ENCODE measurements at regions not wholly inside any gene's neighbourhood (a gene's known extent, or its start where the extent isn't known, plus 50 kb on each side); places are given as distances from the start of the nearest gene placed in this dataset.
"Not testable (repeated sequence)": the region's sequence is repeated elsewhere in the genome, so short reads cannot be mapped to it uniquely, and the experiment has no call there.

GRCh38 chr5:159497221-159497620 is 166.9 kb upstream of the IL12B start:
- Histone ChIP-seq H3K79me2 (no peaks in the 10 kb centered on the region), H3K9me2 (replicated peaks; ENCODE audit: insufficient read depth) (no peaks in the 10 kb centered on the region), H4K20me1 (ENCODE audit: insufficient read depth, poor library complexity, severe bottlenecking) (no peaks in the 10 kb centered on the region), H2AFZ (no peak overlapping the region), H3K27ac (no peak overlapping the region), H3K36me3 (replicated peaks; ENCODE audit: insufficient read depth, low read depth) (no peaks in the 10 kb centered on the region), H3K4me2 (no peak overlapping the region), H3K9me3 (ENCODE audit: low read depth) (no peaks in the 10 kb centered on the region), H3K4me3 (no peak overlapping the region), H3K4me1 (ENCODE audit: insufficient read depth) (no peaks in the 10 kb centered on the region), H3K27me3 (no peaks in the 10 kb centered on the region)
- TF ChIP-seq CTCF (IDR thresholded peaks at IDR 0.05; ENCODE audit: poor library complexity) (no peak), EZH2phosphoT487 (IDR thresholded peaks at IDR 0.05; ENCODE audit: low read depth, severe bottlenecking, unreplicated experiment) (no peak), EZH2 (IDR thresholded peaks at IDR 0.05; ENCODE audit: borderline replicate concordance) (no peak)
- 63% methylated on average over 2 of the region's 2 CpGs for WGBS (ENCODE audit: low lambda C conversion rate, missing lambda C conversion rate)
- DNase-seq (ENCODE audit: low spot score): no peak

GRCh38 chr5:159498630-159499029 is 168.3 kb upstream of the IL12B start:
- no peaks in the 10 kb centered on the region for H3K27me3 ChIP-seq
- no peak overlapping the region for H3K4me2 ChIP-seq
- no peaks in the 10 kb centered on the region for H3K36me3 ChIP-seq (replicated peaks; ENCODE audit: insufficient read depth, low read depth)
- no peak overlapping the region for H2AFZ ChIP-seq
- no peaks in the 10 kb centered on the region for H3K9me3 ChIP-seq (ENCODE audit: low read depth)
- H3K4me1 ChIP-seq (ENCODE audit: insufficient read depth): peaks cover under 1% of the 10 kb centered on the region
- H4K20me1 ChIP-seq (ENCODE audit: insufficient read depth, poor library complexity, severe bottlenecking): no peaks in the 10 kb centered on the region
- no peaks in the 10 kb centered on the region for H3K9me2 ChIP-seq (replicated peaks; ENCODE audit: insufficient read depth)
- no peak for TF ChIP-seq CTCF (IDR thresholded peaks at IDR 0.05; ENCODE audit: poor library complexity)
- TF ChIP-seq EZH2phosphoT487 (IDR thresholded peaks at IDR 0.05; ENCODE audit: low read depth, severe bottlenecking, unreplicated experiment): no peak
- TF ChIP-seq EZH2 (IDR thresholded peaks at IDR 0.05; ENCODE audit: borderline replicate concordance): no peak
- DNase-seq (ENCODE audit: low spot score): no peak
- H3K79me2 ChIP-seq: no peaks in the 10 kb centered on the region
- H3K4me3 ChIP-seq: no peak overlapping the region
- no peak overlapping the region for H3K27ac ChIP-seq

GRCh38 chr5:159502116-159502515 is 171.8 kb upstream of the IL12B start:
- not testable (repeated sequence) for DNase-seq (ENCODE audit: low spot score)
- H3K4me1 ChIP-seq (ENCODE audit: insufficient read depth): peaks cover 20% of the 10 kb centered on the region

GRCh38 chr5:159503236-159503635 is 172.9 kb upstream of the IL12B start:
- H3K36me3 ChIP-seq (replicated peaks; ENCODE audit: insufficient read depth, low read depth): no peaks in the 10 kb centered on the region
- H3K79me2 ChIP-seq: no peaks in the 10 kb centered on the region
- H3K4me2 ChIP-seq: no peak overlapping the region
- no peaks in the 10 kb centered on the region for H3K27me3 ChIP-seq
- H3K9me3 ChIP-seq (ENCODE audit: low read depth): no peaks in the 10 kb centered on the region
- H3K27ac ChIP-seq: no peak overlapping the region
- H3K4me1 ChIP-seq (ENCODE audit: insufficient read depth): peaks cover 20% of the 10 kb centered on the region
- DNase-seq (ENCODE audit: low spot score): no peak
- H2AFZ ChIP-seq: no peak overlapping the region
- no peak for TF ChIP-seq EZH2 (IDR thresholded peaks at IDR 0.05; ENCODE audit: borderline replicate concordance)
- TF ChIP-seq EZH2phosphoT487 (IDR thresholded peaks at IDR 0.05; ENCODE audit: low read depth, severe bottlenecking, unreplicated experiment): no peak
- TF ChIP-seq CTCF (IDR thresholded peaks at IDR 0.05; ENCODE audit: poor library complexity): no peak
- H3K4me3 ChIP-seq: no peak overlapping the region
- 72% methylated on average over 4 of the region's 4 CpGs for WGBS (ENCODE audit: low lambda C conversion rate, missing lambda C conversion rate)
- no peaks in the 10 kb centered on the region for H4K20me1 ChIP-seq (ENCODE audit: insufficient read depth, poor library complexity, severe bottlenecking)
- no peaks in the 10 kb centered on the region for H3K9me2 ChIP-seq (replicated peaks; ENCODE audit: insufficient read depth)

More at GRCh38 chr5:159502116-159502515, 171.8 kb upstream of the IL12B start:
- H3K27me3 ChIP-seq; H3K79me2 ChIP-seq; H4K20me1 ChIP-seq (ENCODE audit: insufficient read depth, poor library complexity, severe bottlenecking); H2AFZ ChIP-seq; H3K4me3 ChIP-seq; H3K9me3 ChIP-seq (ENCODE audit: low read depth); H3K27ac ChIP-seq; H3K36me3 ChIP-seq (replicated peaks; ENCODE audit: insufficient read depth, low read depth); H3K9me2 ChIP-seq (replicated peaks; ENCODE audit: insufficient read depth); H3K4me2 ChIP-seq: not testable (repeated sequence)
- WGBS (ENCODE audit: low lambda C conversion rate, missing lambda C conversion rate): 87% methylated on average over 4 of the region's 4 CpGs

All from hepatocyte (in vitro differentiated cells).